ACC112 (cell line): ENCODE measurements at regions not wholly inside any gene's neighbourhood (a gene's known extent, or its start where the extent isn't known, plus 50 kb on each side); places are given as distances from the start of the nearest gene placed in this dataset.
"Not testable (repeated sequence)": the region's sequence is repeated elsewhere in the genome, so short reads cannot be mapped to it uniquely, and the experiment has no call there.

Experiments
- H2AFZ ChIP-seq: fragments of 200-600 bp; sonication (generic); one replicate; pipeline ENCODE4 v1.6.0; 2017; ENCODE audit warnings: antibody characterized with exemption, low read length; ENCODE audit not compliant: unreplicated experiment
- H3K27ac ChIP-seq: fragments of 200-600 bp; sonication (generic); 2 replicates; pipeline ENCODE4 v1.5.1; 2014; ENCODE audit warnings: low read depth, mild to moderate bottlenecking, antibody characterized with exemption, low read length, moderate library complexity
- H3K27me3 ChIP-seq: fragments of 200-600 bp; sonication (generic); 2 replicates; pipeline ENCODE4 v1.6.1; 2014; ENCODE audit warnings: mild to moderate bottlenecking, antibody characterized with exemption, low read length, moderate library complexity, mixed read lengths; ENCODE audit not compliant: insufficient read depth
- H3K36me3 ChIP-seq: fragments of 200-600 bp; sonication (generic); 2 replicates; pipeline ENCODE4 v1.6.1; 2016; ENCODE audit warnings: mild to moderate bottlenecking, antibody characterized with exemption, low read length, moderate library complexity, mixed read lengths; ENCODE audit not compliant: insufficient read depth
- H3K4me1 ChIP-seq: fragments of 200-600 bp; sonication (generic); one replicate; pipeline ENCODE4 v1.6.1; 2016; ENCODE audit warnings: low read length, mixed read lengths; ENCODE audit not compliant: insufficient read depth, unreplicated experiment, control insufficient read depth
- H3K4me3 ChIP-seq: fragments of 200-600 bp; sonication (generic); 2 replicates; pipeline ENCODE4 v1.5.1; 2014; ENCODE audit warnings: mild to moderate bottlenecking, low read depth, low read length
- H3K79me2 ChIP-seq: fragments of 200-600 bp; sonication (generic); one replicate; pipeline ENCODE4 v1.6.0; 2016; ENCODE audit warnings: low read length; ENCODE audit not compliant: control insufficient read depth, unreplicated experiment, insufficient read depth

GRCh38 chr4:167956676-167957075 lies 135.7 kb upstream of the ANXA10 start:
- H2AFZ ChIP-seq: no peak overlapping the region
- H3K4me3 ChIP-seq: peak overlapping the region; percentile 11; the same call in 1 of the 2 replicates
- H3K36me3 ChIP-seq: peaks cover 10% of the 10 kb centered on the region
- H3K27me3 ChIP-seq: no peaks in the 10 kb centered on the region
- no peaks in the 10 kb centered on the region for H3K79me2 ChIP-seq
- peak overlapping the region; percentile 62 for H3K27ac ChIP-seq
- peaks cover 13% of the 10 kb centered on the region for H3K4me1 ChIP-seq

DNA sequence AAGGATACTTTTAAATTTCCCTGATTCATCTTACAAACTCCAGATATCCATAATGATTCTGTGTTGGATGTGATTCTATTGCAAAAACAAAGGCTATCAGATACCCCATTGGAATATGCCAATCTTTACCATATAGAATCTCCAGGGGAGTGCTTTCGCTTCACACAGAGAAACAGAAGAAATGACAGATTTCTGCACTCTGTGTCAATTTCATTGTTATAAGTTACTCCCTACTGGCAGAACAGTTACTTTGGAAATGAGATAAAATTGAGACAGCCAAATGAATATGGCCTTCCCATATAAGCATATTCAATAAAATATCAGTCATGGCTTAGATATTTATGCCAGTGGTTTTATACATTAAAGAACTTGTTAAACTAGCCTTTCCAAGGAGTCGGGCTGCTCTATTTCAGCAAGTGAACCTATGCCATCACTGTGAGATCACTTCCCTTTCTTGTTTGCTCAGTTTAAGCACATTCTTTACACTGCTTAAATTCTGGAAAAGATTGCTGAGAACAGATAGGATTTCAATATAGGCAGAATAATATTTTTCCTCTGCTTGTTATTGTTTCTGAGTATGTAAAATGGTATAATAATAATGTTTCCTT lies 127.5 kb upstream of the ANXA10 start:
- peaks cover 1% of the 10 kb centered on the region; the same call in 1 of the 2 replicates for H3K36me3 ChIP-seq
- H3K4me1 ChIP-seq: peaks cover 4% of the 10 kb centered on the region
- H3K79me2 ChIP-seq: no peaks in the 10 kb centered on the region
- peak overlapping the region; percentile 51 for H2AFZ ChIP-seq
- no peak overlapping the region for H3K4me3 ChIP-seq
- no peaks in the 10 kb centered on the region for H3K27me3 ChIP-seq
- H3K27ac ChIP-seq: no peak overlapping the region

- Histone ChIP-seq H3K79me2 (no peaks in the 10 kb centered on the region), H3K27me3 (no peaks in the 10 kb centered on the region), H3K4me3 (no peak overlapping the region), H2AFZ (no peak overlapping the region), H3K36me3 (no peaks in the 10 kb centered on the region), H3K27ac (no peak overlapping the region), H3K4me1 (peaks cover 4% of the 10 kb centered on the region)
These were observed 126.2 kb upstream of the ANXA10 start for GRCh38 chr4:167966143-167966542.

DNA sequence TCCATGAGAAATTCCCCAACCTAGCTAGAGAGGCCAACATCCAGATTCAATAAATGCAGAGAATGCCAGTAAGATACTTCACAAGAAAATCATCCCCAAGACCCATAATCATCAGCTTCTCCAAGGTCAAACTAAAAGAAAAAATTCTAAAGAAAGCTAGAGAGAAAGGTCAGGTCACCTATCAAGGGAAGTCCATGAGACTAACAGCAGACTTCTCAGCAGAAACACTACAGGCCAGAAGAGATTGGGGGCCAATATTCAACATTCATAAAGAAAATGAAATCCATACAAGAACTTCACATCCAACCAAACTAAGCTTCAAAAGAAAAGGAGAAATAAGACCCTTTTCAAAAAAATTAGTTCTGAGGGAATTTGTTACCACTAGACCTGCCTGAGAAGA lies 118.8 kb upstream of the ANXA10 start:
- Histone ChIP-seq H2AFZ (no peak overlapping the region), H3K4me1 (no peaks in the 10 kb centered on the region), H3K4me3 (no peak overlapping the region), H3K79me2 (no peaks in the 10 kb centered on the region), H3K27me3 (no peaks in the 10 kb centered on the region), H3K27ac (no peak overlapping the region), H3K36me3 (no peaks in the 10 kb centered on the region)

DNA sequence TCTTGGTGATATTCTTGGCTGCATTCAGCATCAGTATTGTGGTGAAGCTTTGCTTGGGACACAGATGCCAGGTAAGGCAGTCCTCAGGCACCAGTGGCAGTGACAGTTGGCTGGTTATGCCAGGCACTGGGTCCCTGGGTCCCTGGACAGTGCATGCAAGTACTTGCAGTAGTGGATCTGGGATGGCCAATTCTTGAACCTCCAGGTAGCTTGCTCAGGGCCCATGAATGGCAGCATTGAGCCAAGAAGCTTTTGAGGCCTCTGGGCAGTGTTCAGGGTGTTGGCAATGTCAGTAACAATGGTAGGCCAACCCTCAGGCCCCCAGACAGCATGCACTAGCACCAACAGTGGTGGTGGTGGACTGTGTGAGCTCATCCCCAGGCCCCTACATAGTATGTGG lies 106.8 kb upstream of the ANXA10 start:
- H3K36me3 ChIP-seq: no peaks in the 10 kb centered on the region
- no peak overlapping the region for H3K4me3 ChIP-seq
- H2AFZ ChIP-seq: no peak overlapping the region
- H3K79me2 ChIP-seq: no peaks in the 10 kb centered on the region
- H3K27me3 ChIP-seq: no peaks in the 10 kb centered on the region
- H3K27ac ChIP-seq: no peak overlapping the region
- H3K4me1 ChIP-seq: no peaks in the 10 kb centered on the region

GRCh38 chr4:167986044-167986443 lies 106.3 kb upstream of the ANXA10 start:
- Histone ChIP-seq H3K27me3 (no peaks in the 10 kb centered on the region), H2AFZ (no peak overlapping the region), H3K36me3 (no peaks in the 10 kb centered on the region), H3K79me2 (no peaks in the 10 kb centered on the region), H3K4me3 (no peak overlapping the region), H3K27ac (no peak overlapping the region), H3K4me1 (no peaks in the 10 kb centered on the region)

GRCh38 chr4:167987285-167987684 lies 105.1 kb upstream of the ANXA10 start:
- Histone ChIP-seq H2AFZ (no peak overlapping the region), H3K4me1 (no peaks in the 10 kb centered on the region), H3K36me3 (no peaks in the 10 kb centered on the region), H3K79me2 (no peaks in the 10 kb centered on the region), H3K27me3 (no peaks in the 10 kb centered on the region), H3K27ac (no peak overlapping the region), H3K4me3 (no peak overlapping the region)

DNA sequence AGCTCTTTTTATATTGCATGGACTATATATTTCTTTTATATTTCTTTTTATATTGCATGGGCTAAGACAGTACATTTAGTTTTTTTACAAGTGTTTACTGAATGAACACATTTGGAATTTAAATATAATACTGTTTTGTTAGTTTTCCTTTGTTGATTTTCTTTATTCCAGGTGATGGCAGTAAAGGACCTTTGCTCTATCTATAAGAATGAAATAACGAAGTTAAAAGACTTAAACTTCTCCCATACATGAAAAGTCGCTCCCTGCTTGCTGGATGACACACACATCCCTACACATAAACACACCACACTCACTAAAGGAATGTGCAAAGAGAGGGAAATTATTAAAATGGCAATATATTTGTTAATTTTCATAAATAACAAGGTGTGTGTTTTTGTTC lies 102.5 kb upstream of the ANXA10 start:
- Histone ChIP-seq H2AFZ (no peak overlapping the region), H3K27ac (no peak overlapping the region), H3K36me3 (no peaks in the 10 kb centered on the region), H3K27me3 (no peaks in the 10 kb centered on the region), H3K4me3 (no peak overlapping the region), H3K4me1 (no peaks in the 10 kb centered on the region), H3K79me2 (no peaks in the 10 kb centered on the region)

DNA sequence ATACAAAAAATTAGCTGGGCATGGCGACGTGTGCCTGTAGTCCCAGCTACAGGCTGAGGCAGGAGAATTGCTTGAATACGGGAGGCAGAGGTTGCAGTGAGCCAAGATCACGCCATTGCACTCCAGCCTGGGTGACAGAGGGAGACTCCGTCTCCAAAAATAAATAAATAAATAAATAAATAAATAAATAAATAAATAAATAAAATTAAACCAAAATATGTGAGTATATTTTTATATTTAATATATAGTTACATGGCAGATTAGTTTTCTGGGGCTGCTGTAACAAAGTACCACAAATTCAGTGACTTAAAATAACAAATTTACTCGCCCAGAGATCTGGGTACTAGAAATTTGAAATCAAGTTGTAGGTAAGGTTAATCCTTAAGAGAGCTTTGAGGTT lies 84.2 kb upstream of the ANXA10 start:
- H3K79me2 ChIP-seq, H2AFZ ChIP-seq, H3K27me3 ChIP-seq, H3K36me3 ChIP-seq, H3K4me1 ChIP-seq, H3K27ac ChIP-seq, H3K4me3 ChIP-seq: not testable (repeated sequence)

- Histone ChIP-seq H3K79me2 (no peaks in the 10 kb centered on the region), H2AFZ (peak overlapping the region; percentile 87), H3K4me1 (peaks cover 18% of the 10 kb centered on the region), H3K27me3 (no peaks in the 10 kb centered on the region), H3K36me3 (no peaks in the 10 kb centered on the region), H3K4me3 (no peak overlapping the region), H3K27ac (peak overlapping the region; percentile 65)
These were observed 73.2 kb upstream of the ANXA10 start for GRCh38 chr4:168019019-168019651.

- Histone ChIP-seq H3K4me3 (no peak overlapping the region), H3K36me3 (no peaks in the 10 kb centered on the region), H3K27me3 (no peaks in the 10 kb centered on the region), H3K27ac (peak overlapping the region; percentile 65), H2AFZ (peak overlapping the region; percentile 87), H3K4me1 (peaks cover 18% of the 10 kb centered on the region), H3K79me2 (no peaks in the 10 kb centered on the region)
These were observed 72.4 kb upstream of the ANXA10 start for GRCh38 chr4:168019921-168020320.
